GM12878 (cell line): ENCODE measurements at regions not wholly inside any gene's neighbourhood (a gene's known extent, or its start where the extent isn't known, plus 50 kb on each side); places are given as distances from the start of the nearest gene placed in this dataset.

Source experiments
- ATAC-seq: fragments of 200-7000 bp; cut with Tn5 transposase; 3 replicates; pipeline ENCODE4 v1.9.1; 2020; ENCODE audit warnings: mild to moderate bottlenecking, moderate library complexity
- BruUV-seq: library from RNA; stranded (reverse); fragments of 400-500 nt; replicated peaks from 2 replicates; lab custom pipeline; 2021; lab: Mats Ljungman, UMichigan
- CTCF ChIA-PET: fragments of 300-600 bp; sonication (Branson Sonifier 250); formaldehyde crosslinking; extraction: SDS; loops from one replicate; lab custom pipeline; 2021; ENCODE audit warnings: inconsistent platforms; lab: Yijun Ruan, JAX
- POLR2A ChIA-PET: fragments of 350-600 bp; formaldehyde crosslinking; extraction: SDS; loops from one replicate; lab custom pipeline; 2021; ENCODE audit warnings: inconsistent platforms; lab: Charles Lee
- RAD21 ChIA-PET: fragments of 300-600 bp; sonication (Branson Sonifier 250); formaldehyde crosslinking; loops from one replicate; lab custom pipeline; 2023; ENCODE audit warnings: antibody characterized with exemption; ENCODE audit not compliant: unreplicated experiment; lab: Charles Lee
- SMC1A ChIA-PET: fragments of 300-600 bp; sonication (Branson Sonifier 250); formaldehyde crosslinking; loops from one replicate; lab custom pipeline; 2023; ENCODE audit not compliant: unreplicated experiment, uncharacterized antibody; lab: Charles Lee
- DNase-seq: peaks from one replicate; pipeline ENCODE4 v3.0.0-alpha.2; 2011; ENCODE audit warnings: low read depth, low spot score
- FAIRE-seq: peaks from 3 replicates; lab custom pipeline; 2011; peaks lifted over from hg19 to GRCh38; lab: Jason Lieb, UNC
- H2AFZ ChIP-seq: 2 replicates; pipeline ENCODE4 v1.6.0; 2011; ENCODE audit warnings: low read depth, low read length, control low read depth; ENCODE audit not compliant: control insufficient read depth
- H3K27ac ChIP-seq: 2 replicates; pipeline ENCODE4 v1.5.1; 2011; ENCODE audit warnings: control low read depth; ENCODE audit not compliant: control insufficient read depth, insufficient read depth
- H3K27me3 ChIP-seq, 2 experiments: replicated peaks in 1 of 2; 2 replicates each; pipeline versions ENCODE4 v1.6.0 to v1.6.1; 2011; ENCODE audit warnings: low read length in 1 of 2; ENCODE audit not compliant: control insufficient read depth in 2 of 2, insufficient read depth in 2 of 2
- H3K36me3 ChIP-seq, 2 experiments: 2 replicates each; pipeline ENCODE4 v1.5.1; 2011; ENCODE audit warnings: low read length in 1 of 2; ENCODE audit not compliant: control insufficient read depth in 2 of 2, insufficient read depth in 2 of 2
- H3K4me1 ChIP-seq: 2 replicates; pipeline ENCODE4 v1.6.1; 2011; ENCODE audit warnings: mild to moderate bottlenecking, low read length, moderate library complexity, mixed read lengths; ENCODE audit not compliant: control insufficient read depth, insufficient read depth
- H3K4me2 ChIP-seq: 2 replicates; pipeline ENCODE4 v1.6.0; 2011; ENCODE audit warnings: control low read depth; ENCODE audit not compliant: control insufficient read depth, insufficient read depth
- H3K4me3 ChIP-seq: fragments of 200-600 bp; sonication (generic); 2 replicates; pipeline ENCODE4 v1.5.1; 2016
- H3K79me2 ChIP-seq: 2 replicates; pipeline ENCODE4 v1.6.0; 2011; ENCODE audit warnings: low read length; ENCODE audit not compliant: control insufficient read depth, insufficient read depth
- H3K9ac ChIP-seq: 2 replicates; pipeline ENCODE4 v1.8.0; 2011; ENCODE audit warnings: low read length, control low read depth, mixed read lengths; ENCODE audit not compliant: control insufficient read depth, insufficient read depth
- H3K9me3 ChIP-seq: replicated peaks from 3 replicates; pipeline ENCODE4 v1.5.1; 2011; ENCODE audit warnings: mild to moderate bottlenecking, low read length; ENCODE audit not compliant: control insufficient read depth, insufficient read depth
- H4K20me1 ChIP-seq: 2 replicates; pipeline ENCODE4 v1.6.0; 2011; ENCODE audit not compliant: control insufficient read depth, insufficient read depth
- ATF7 ChIP-seq: fragments of 450-650 bp; IDR thresholded peaks from 2 replicates; pipeline ENCODE4 v1.6.1; 2016; ENCODE audit warnings: low read depth, mild to moderate bottlenecking
- DPF2 ChIP-seq: fragments of 450-650 bp; IDR thresholded peaks from 2 replicates; pipeline ENCODE4 v1.6.1; 2017; ENCODE audit warnings: mild to moderate bottlenecking
- EP300 ChIP-seq, 2 experiments: fragments of 150-350 bp in 1 of 2; IDR thresholded peaks; 2 replicates each; pipeline ENCODE4 v1.6.1; 2011 to 2012; ENCODE audit warnings: low read depth in 2 of 2, low read length in 2 of 2, borderline replicate concordance in 1 of 2, improper control_type of control experiment in 1 of 2, inconsistent platforms in 1 of 2; ENCODE audit not compliant: control insufficient read depth in 1 of 2
- FOXK2 ChIP-seq: fragments of 450-650 bp; IDR thresholded peaks from 2 replicates; pipeline ENCODE4 v1.6.1; 2017; ENCODE audit warnings: mild to moderate bottlenecking, moderate library complexity
- FOXM1 ChIP-seq: IDR thresholded peaks from 2 replicates; pipeline ENCODE4 v1.6.1; 2012; ENCODE audit warnings: low read depth, mild to moderate bottlenecking, inconsistent platforms, low read length, moderate library complexity
- HSF1 ChIP-seq: fragments of 150-350 bp; IDR thresholded peaks from 2 replicates; pipeline ENCODE4 v1.6.1; 2014; ENCODE audit warnings: mild to moderate bottlenecking, low read depth, low read length
- IKZF2 ChIP-seq, 2 experiments: fragments of 450-650 bp; IDR thresholded peaks; 2 replicates each; pipeline ENCODE4 v1.6.1; 2017; ENCODE audit warnings: mild to moderate bottlenecking in 2 of 2, moderate library complexity in 2 of 2
- JUNB ChIP-seq: IDR thresholded peaks from 2 replicates; pipeline ENCODE4 v1.6.1; 2016; ENCODE audit warnings: antibody characterized with exemption, mild to moderate bottlenecking
- NKRF ChIP-seq: fragments of 450-650 bp; conservative IDR thresholded peaks from 2 replicates; pipeline ENCODE4 v1.6.1; 2017; ENCODE audit warnings: mild to moderate bottlenecking, moderate library complexity
- PAX5 ChIP-seq: IDR thresholded peaks from 2 replicates; pipeline ENCODE4 v1.6.1; 2011; ENCODE audit warnings: low read depth, low read length, borderline replicate concordance
- PAX8 ChIP-seq: fragments of 450-650 bp; IDR thresholded peaks from 2 replicates; pipeline ENCODE4 v1.6.1; 2017; ENCODE audit warnings: mild to moderate bottlenecking, moderate library complexity
- POLR2A ChIP-seq: IDR thresholded peaks from 2 replicates; pipeline ENCODE4 v1.6.1; 2011; ENCODE audit warnings: low read depth, mild to moderate bottlenecking, low read length
- RCOR1 ChIP-seq: conservative IDR thresholded peaks from 2 replicates; pipeline ENCODE4 v1.6.1; 2012; ENCODE audit warnings: low read depth, low read length, improper control_type of control experiment
- TARDBP ChIP-seq: IDR thresholded peaks from 2 replicates; pipeline ENCODE4 v1.6.1; 2016; ENCODE audit warnings: borderline replicate concordance
- WRNIP1 ChIP-seq: IDR thresholded peaks from 2 replicates; pipeline ENCODE4 v1.6.1; 2011; ENCODE audit warnings: low read depth, low read length, improper control_type of control experiment, borderline replicate concordance
- ZSCAN29 ChIP-seq: fragments of 450-650 bp; IDR thresholded peaks from 2 replicates; pipeline ENCODE4 v1.6.1; 2017; ENCODE audit warnings: mild to moderate bottlenecking, moderate library complexity
- ZZZ3 ChIP-seq: IDR thresholded peaks from 2 replicates; pipeline ENCODE4 v1.6.1; 2011; ENCODE audit warnings: low read depth; ENCODE audit not compliant: control insufficient read depth, insufficient read length
- in situ Hi-C: fragments of 300-500 bp; cut with MboI; formaldehyde crosslinking; loops from 9 replicates; pipeline ENCODE4 v1.14.3; 2018; ENCODE audit warnings: mixed read lengths
- intact Hi-C: fragments of 100-400 bp; cut with micrococcal nuclease; formaldehyde crosslinking; loops from one replicate; pipeline ENCODE4 v1.14.2; 2022; ENCODE audit not compliant: unreplicated experiment
- TF ChIP-seq, protein P1 (sequence below): IDR thresholded peaks from 2 replicates; pipeline ENCODE4 v1.6.1; 2011; ENCODE audit warnings: low read depth, mild to moderate bottlenecking, low read length, moderate library complexity, borderline replicate concordance; ENCODE audit errors: extremely low read depth
- TF ChIP-seq, protein P2 (sequence below): fragments of 450-650 bp; IDR thresholded peaks from 2 replicates; pipeline ENCODE4 v1.6.1; 2017; ENCODE audit warnings: low read depth, mild to moderate bottlenecking, moderate library complexity

- in situ Hi-C loops (no loop called here), intact Hi-C loops (no loop called here)
- H3K9ac ChIP-seq, result no peak overlapping the region
- H3K4me2 ChIP-seq, result no peak overlapping the region
- POLR2A ChIA-PET, result no interaction called here
- H3K79me2 ChIP-seq, result no peaks in the 10 kb centered on the region
- FAIRE-seq (no peak), DNase-seq (no peak), ATAC-seq (no peak)
- H4K20me1 ChIP-seq, result no peaks in the 10 kb centered on the region
- SMC1A ChIA-PET, result no interaction called here
- H3K27me3 ChIP-seq, result no peaks in the 10 kb centered on the region; a peak in 1 of 4 replicates
- no peaks in the 10 kb centered on the region for H3K4me1 ChIP-seq
- H3K36me3 ChIP-seq, result no peaks in the 10 kb centered on the region
- CTCF ChIA-PET, result no interaction called here
- TF ChIP-seq FOXK2 (no peak), EP300 (IDR thresholded peaks at IDR 0.05; ENCODE audit: borderline replicate concordance in 1 of 2, control insufficient read depth in 1 of 2, low read depth in 2 of 2, low read length in 2 of 2) (no peak), ZZZ3 (no peak), NKRF (no peak), WRNIP1 (no peak), DPF2 (no peak), JUNB (no peak), IKZF2 (IDR thresholded peaks at IDR 0.05) (no peak), ATF7 (no peak), POLR2A (no peak), PAX5 (no peak), HSF1 (no peak), PAX8 (no peak), TARDBP (no peak), FOXM1 (no peak), RCOR1 (no peak), ZSCAN29 (no peak)
- TF ChIP-seq, protein P1, sequence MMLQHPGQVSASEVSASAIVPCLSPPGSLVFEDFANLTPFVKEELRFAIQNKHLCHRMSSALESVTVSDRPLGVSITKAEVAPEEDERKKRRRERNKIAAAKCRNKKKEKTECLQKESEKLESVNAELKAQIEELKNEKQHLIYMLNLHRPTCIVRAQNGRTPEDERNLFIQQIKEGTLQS, result no peak
- TF ChIP-seq, protein P2, sequence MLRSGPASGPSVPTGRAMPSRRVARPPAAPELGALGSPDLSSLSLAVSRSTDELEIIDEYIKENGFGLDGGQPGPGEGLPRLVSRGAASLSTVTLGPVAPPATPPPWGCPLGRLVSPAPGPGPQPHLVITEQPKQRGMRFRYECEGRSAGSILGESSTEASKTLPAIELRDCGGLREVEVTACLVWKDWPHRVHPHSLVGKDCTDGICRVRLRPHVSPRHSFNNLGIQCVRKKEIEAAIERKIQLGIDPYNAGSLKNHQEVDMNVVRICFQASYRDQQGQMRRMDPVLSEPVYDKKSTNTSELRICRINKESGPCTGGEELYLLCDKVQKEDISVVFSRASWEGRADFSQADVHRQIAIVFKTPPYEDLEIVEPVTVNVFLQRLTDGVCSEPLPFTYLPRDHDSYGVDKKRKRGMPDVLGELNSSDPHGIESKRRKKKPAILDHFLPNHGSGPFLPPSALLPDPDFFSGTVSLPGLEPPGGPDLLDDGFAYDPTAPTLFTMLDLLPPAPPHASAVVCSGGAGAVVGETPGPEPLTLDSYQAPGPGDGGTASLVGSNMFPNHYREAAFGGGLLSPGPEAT, result no peak
- BruUV-seq, result no TSS peak
- RAD21 ChIA-PET, result no interaction called here
- H2AFZ ChIP-seq, result no peak overlapping the region
- H3K9me3 ChIP-seq, result no peaks in the 10 kb centered on the region
- no peak overlapping the region for H3K27ac ChIP-seq
- H3K4me3 ChIP-seq, result no peak overlapping the region
These were observed 206.6 kb upstream of the GUCY1A2 start for GRCh38 chr11:107224836-107225235.
